ENCODE measurements at regions not wholly inside any gene's neighbourhood (a gene's known extent, or its start where the extent isn't known, plus 50 kb on each side); places are given as distances from the start of the nearest gene placed in this dataset.

GRCh38 chrX:150143721-150144440 lies 205.6 kb upstream of the EOLA2 start:
- DNase-seq, result no peak

GRCh38 chrX:150146271-150146896 lies 208.1 kb upstream of the EOLA2 start:
- no peak for DNase-seq

- DNase-seq, result no peak
Observed at GRCh38 chrX:150148749-150149672, 210.7 kb upstream of the EOLA2 start.

- DNase-seq, result no peak
Observed at GRCh38 chrX:150150076-150150779, 211.9 kb upstream of the EOLA2 start.

GRCh38 chrX:150150780-150151125 lies 212.4 kb upstream of the MAMLD1 start:
- no peak for DNase-seq

GRCh38 chrX:150152036-150152435 lies 211.1 kb upstream of the MAMLD1 start:
- DNase-seq, result no peak

- no peak for DNase-seq
Observed at GRCh38 chrX:150152546-150152945, 210.6 kb upstream of the MAMLD1 start.

- no peak for DNase-seq
Observed at GRCh38 chrX:150155436-150156035, 207.6 kb upstream of the MAMLD1 start.

- no peak for DNase-seq
Observed at GRCh38 chrX:150156615-150157014, 206.5 kb upstream of the MAMLD1 start.

GRCh38 chrX:150157291-150157690 lies 205.8 kb upstream of the MAMLD1 start:
- DNase-seq, result no peak

GRCh38 chrX:150158554-150159332 lies 204.4 kb upstream of the MAMLD1 start:
- no peak for DNase-seq

- DNase-seq, result no peak
Observed at GRCh38 chrX:150159537-150159936, 203.6 kb upstream of the MAMLD1 start.

- DNase-seq, result no peak
Observed at GRCh38 chrX:150160656-150161055, 202.5 kb upstream of the MAMLD1 start.

GRCh38 chrX:150161193-150161592 lies 201.9 kb upstream of the MAMLD1 start:
- peak; percentile 5 for DNase-seq

GRCh38 chrX:150162141-150162540 lies 201.0 kb upstream of the MAMLD1 start:
- DNase-seq, result no peak

GRCh38 chrX:150163221-150163930 lies 199.7 kb upstream of the MAMLD1 start:
- no peak for DNase-seq

GRCh38 chrX:150163956-150164726 lies 199.0 kb upstream of the MAMLD1 start:
- no peak for DNase-seq

GRCh38 chrX:150164971-150165600 lies 198.0 kb upstream of the MAMLD1 start:
- no peak for DNase-seq

- no peak for DNase-seq
Observed at GRCh38 chrX:150165776-150166610, 197.1 kb upstream of the MAMLD1 start.

Measured in MV-4-11 (cell line).